Lung (tissue), 11 donors: ENCODE measurements at regions not wholly inside any gene's neighbourhood (a gene's known extent, or its start where the extent isn't known, plus 50 kb on each side); places are given as distances from the start of the nearest gene placed in this dataset.
"Not testable (repeated sequence)": the region's sequence is repeated elsewhere in the genome, so short reads cannot be mapped to it uniquely, and the experiment has no call there.

Experiments
- ATAC-seq: fragments of 200-7000 bp; cut with Tn5 transposase; one replicate; pipeline ENCODE4 v1.9.1; 2020; ENCODE audit warnings: moderate number of reproducible peaks; ENCODE audit not compliant: insufficient read depth, low FRiP score
- DNase-seq, 3 donors: peaks; one replicate each; pipeline ENCODE4 v3.0.0-alpha.2; 2013 to 2017
- H3K27ac ChIP-seq, 2 donors: one replicate each; pipeline ENCODE4 v1.5.1; 2013; ENCODE audit warnings: mild to moderate bottlenecking in 2 of 2, moderate library complexity in 2 of 2, control low read depth in 1 of 2, inconsistent platforms in 1 of 2, low read depth in 1 of 2, low read length in 1 of 2
- H3K27me3 ChIP-seq, 3 donors: one replicate each; pipeline ENCODE4 v1.5.1; 2013; ENCODE audit warnings: low read length in 2 of 3; ENCODE audit not compliant: control insufficient read depth in 3 of 3, insufficient read depth in 3 of 3
- H3K36me3 ChIP-seq, 4 donors: one replicate each; pipeline ENCODE4 v1.5.1; 2013; ENCODE audit warnings: low read length in 4 of 4, mild to moderate bottlenecking in 1 of 4, moderate library complexity in 1 of 4; ENCODE audit not compliant: control insufficient read depth in 4 of 4, insufficient read depth in 4 of 4
- H3K4me1 ChIP-seq, 5 donors: one replicate each; pipeline ENCODE4 v1.5.1; 2013; ENCODE audit warnings: low read length in 5 of 5, mild to moderate bottlenecking in 2 of 5, moderate library complexity in 1 of 5; ENCODE audit not compliant: control insufficient read depth in 5 of 5, insufficient read depth in 5 of 5
- H3K4me3 ChIP-seq: one replicate; pipeline ENCODE4 v1.5.1; 2013; ENCODE audit warnings: mild to moderate bottlenecking, control low read depth, moderate library complexity
- H3K9ac ChIP-seq, 2 donors: one replicate each; pipeline ENCODE4 v1.5.1; 2013; ENCODE audit warnings: low read length in 2 of 2, control low read depth in 1 of 2; ENCODE audit not compliant: insufficient read depth in 1 of 2
- H3K9me3 ChIP-seq, 4 donors: one replicate each; pipeline ENCODE4 v1.5.1; 2013; ENCODE audit warnings: low read length in 3 of 4, mild to moderate bottlenecking in 1 of 4, moderate library complexity in 1 of 4; ENCODE audit not compliant: control insufficient read depth in 4 of 4, insufficient read depth in 3 of 4
- CTCF ChIP-seq: IDR thresholded peaks from 2 replicates; pipeline ENCODE4 v1.5.1; 2012; ENCODE audit warnings: mild to moderate bottlenecking; ENCODE audit errors: control extremely low read depth, extremely low read depth
- WGBS, 2 donors: extraction: QIAGEN DNeasy Blood & Tissue Kit; methylation state at CpG; one replicate each; pipeline ENCODE4 v1.1.7; 2013; 5-methylcytosine and 5-hydroxymethylcytosine counted together
- donor health status: control.
- donor health status: control.
- donor health status: Bipolar disorder and iron deficiency.
- donor health status: healthy.
- donor health status: DM: yes; HTN: yes; CAD: no.

- TF ChIP-seq CTCF: no peak
- Histone ChIP-seq H3K27ac (no peak overlapping the region), H3K9me3 (no peaks in the 10 kb centered on the region), H3K4me3 (no peak overlapping the region), H3K36me3 (no peaks in the 10 kb centered on the region), H3K4me1 (peaks cover 0 to 2% (median 0%) of the 10 kb centered on the region in 5 donors), H3K9ac (no peak overlapping the region), H3K27me3 (no peaks in the 10 kb centered on the region)
- WGBS, 2 donors: 97 to 98% methylated on average over 2 of the region's 2 CpGs
- ATAC-seq: no peak
- no peak for DNase-seq
Measured at GRCh38 chr9:75454891-75455290, 366.6 kb downstream of the OSTF1 start.

GRCh38 chr9:75455444-75455921 is 367.2 kb downstream of the OSTF1 start:
- Histone ChIP-seq H3K4me1 (peaks cover 0 to 2% (median 0%) of the 10 kb centered on the region in 5 donors), H3K27me3 (no peaks in the 10 kb centered on the region), H3K9me3 (no peaks in the 10 kb centered on the region), H3K27ac (no peak overlapping the region), H3K4me3 (no peak overlapping the region), H3K9ac (no peak overlapping the region), H3K36me3 (no peaks in the 10 kb centered on the region)
- no peak for TF ChIP-seq CTCF
- ATAC-seq: peak; percentile 44
- WGBS, 2 donors: 33 to 40% methylated on average over 1 of the region's 1 CpG
- peak in 2 of 3 donors; percentile 19 to 50 for DNase-seq

- H3K4me3 ChIP-seq: no peak overlapping the region
- DNase-seq (no peak), ATAC-seq (no peak)
- H3K27me3 ChIP-seq: no peaks in the 10 kb centered on the region
- H3K9ac ChIP-seq: no peak overlapping the region
- no peak overlapping the region for H3K27ac ChIP-seq
- no peaks in the 10 kb centered on the region for H3K9me3 ChIP-seq
- no peaks in the 10 kb centered on the region for H3K36me3 ChIP-seq
- TF ChIP-seq CTCF: no peak
- no peaks in the 10 kb centered on the region for H3K4me1 ChIP-seq
Measured at GRCh38 chr9:75456698-75457097, 368.4 kb downstream of the OSTF1 start.

- H3K27ac ChIP-seq: no peak overlapping the region
- DNase-seq: no peak
- H3K9me3 ChIP-seq: no peaks in the 10 kb centered on the region
- H3K4me3 ChIP-seq: no peak overlapping the region
- no peaks in the 10 kb centered on the region for H3K27me3 ChIP-seq
- H3K36me3 ChIP-seq: no peaks in the 10 kb centered on the region
- no peak overlapping the region for H3K9ac ChIP-seq
- ATAC-seq: no peak
- H3K4me1 ChIP-seq: no peaks in the 10 kb centered on the region
- TF ChIP-seq CTCF: no peak
- WGBS, 2 donors: 87 to 93% methylated on average over 6 of the region's 6 CpGs
Measured at GRCh38 chr9:75457474-75458011, 369.2 kb downstream of the OSTF1 start.

GRCh38 chr9:75459311-75459710 is 371.0 kb downstream of the OSTF1 start:
- H3K27ac ChIP-seq, ATAC-seq, H3K36me3 ChIP-seq, H3K9me3 ChIP-seq, DNase-seq, H3K27me3 ChIP-seq, H3K9ac ChIP-seq, H3K4me1 ChIP-seq, H3K4me3 ChIP-seq: not testable (repeated sequence)
- WGBS, 2 donors: 62 to 90% methylated on average over 4 of the region's 4 CpGs
